ENCODE measurements at regions not wholly inside any gene's neighbourhood (a gene's known extent, or its start where the extent isn't known, plus 50 kb on each side); places are given as distances from the start of the nearest gene placed in this dataset.

DNA sequence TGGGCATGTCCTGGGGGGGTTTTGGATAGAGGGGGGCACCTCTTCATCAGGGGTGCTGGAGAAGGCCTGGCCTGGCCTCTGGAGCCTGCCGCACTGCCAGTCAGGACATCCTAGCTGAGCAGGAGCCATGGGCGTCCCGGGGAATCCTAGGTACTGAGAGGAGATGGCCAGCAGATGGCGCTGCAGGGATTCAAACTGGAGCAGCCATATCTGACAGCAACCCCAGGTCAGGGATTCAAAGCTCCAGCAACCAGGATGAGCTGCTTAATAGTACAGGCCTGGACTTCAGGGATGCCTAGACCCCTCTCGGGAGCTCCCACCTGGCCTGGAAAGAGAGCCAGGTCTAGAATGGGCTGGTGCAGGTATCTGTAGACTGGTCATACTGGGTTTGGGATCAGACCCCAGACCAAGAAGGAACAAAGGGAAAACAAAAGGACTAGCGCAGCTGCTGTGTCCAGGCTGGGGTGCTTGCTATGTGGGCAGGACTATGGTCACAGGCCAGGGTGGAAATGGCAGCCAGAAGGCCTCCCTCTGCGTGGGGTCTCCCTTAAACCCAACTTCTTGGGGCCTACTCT, 306.9 kb upstream of the RBFOX1 start:
- Histone ChIP-seq H3K36me3 (no peaks in the 10 kb centered on the region), H3K4me1 (no peaks in the 10 kb centered on the region), H3K27ac (no peak overlapping the region), H3K27me3 (no peaks in the 10 kb centered on the region), H3K9ac (ENCODE audit: low read depth in 2 of 2, low read length in 2 of 2) (no peak overlapping the region), H3K4me3 (no peak overlapping the region), H3K9me3 (no peaks in the 10 kb centered on the region)
- intact Hi-C loops (cut with DNase I) = loop anchor here (5.0 kb wide), 1 partner anchor 1147 kb away; no protein-coding TSS in a partner anchor
- TF ChIP-seq CTCF (IDR thresholded peaks at IDR 0.05) = peak; percentile 51
- DNase-seq = peak; percentile 75

DNA sequence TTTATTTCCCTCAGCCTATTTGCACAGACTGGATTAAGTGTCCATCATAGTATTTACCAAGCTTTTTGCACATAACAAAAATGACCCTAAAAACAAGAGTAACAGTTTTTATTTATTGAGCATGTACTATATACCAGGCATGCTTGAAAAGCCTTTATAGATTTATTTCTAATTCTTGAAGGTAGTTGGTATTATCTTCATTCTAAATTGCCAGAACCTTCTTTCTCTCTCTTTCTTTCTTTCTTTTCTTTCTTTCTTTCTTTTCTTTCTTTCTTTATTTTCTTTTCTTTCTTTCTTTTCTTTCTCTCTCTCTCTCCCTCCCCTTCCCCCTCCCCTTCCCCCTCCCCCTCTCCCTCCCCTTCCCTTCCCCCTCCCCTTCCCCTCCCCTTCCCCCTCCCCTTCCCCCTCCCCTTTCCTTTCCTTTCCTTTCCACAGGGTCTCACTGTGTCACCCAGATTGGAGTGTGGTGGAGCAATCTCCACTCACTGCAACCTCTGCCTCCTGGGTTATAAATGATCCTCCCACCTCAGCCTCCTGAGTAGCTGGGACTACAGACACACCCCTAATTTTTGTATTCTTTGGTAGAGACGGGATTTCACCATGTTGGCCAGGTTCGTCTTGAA, 310.9 kb upstream of the RBFOX1 start:
- Histone ChIP-seq H3K27ac (no peak overlapping the region), H3K9ac (ENCODE audit: low read depth in 2 of 2, low read length in 2 of 2) (no peak overlapping the region), H3K4me3 (no peak overlapping the region), H3K9me3 (no peaks in the 10 kb centered on the region), H3K4me1 (no peaks in the 10 kb centered on the region), H3K36me3 (no peaks in the 10 kb centered on the region), H3K27me3 (no peaks in the 10 kb centered on the region)
- intact Hi-C loops (cut with DNase I) = no loop called here
- no peak for TF ChIP-seq CTCF (IDR thresholded peaks at IDR 0.05)
- DNase-seq = no peak

- TF ChIP-seq CTCF (IDR thresholded peaks at IDR 0.05) = no peak
- intact Hi-C loops (cut with DNase I) = no loop called here
- H3K9ac ChIP-seq (ENCODE audit: low read depth in 2 of 2, low read length in 2 of 2) = no peak overlapping the region
- DNase-seq = no peak
- no peaks in the 10 kb centered on the region for H3K27me3 ChIP-seq
- H3K4me1 ChIP-seq = no peaks in the 10 kb centered on the region
- no peaks in the 10 kb centered on the region for H3K36me3 ChIP-seq
- no peaks in the 10 kb centered on the region for H3K9me3 ChIP-seq
- no peak overlapping the region for H3K27ac ChIP-seq
- H3K4me3 ChIP-seq = no peak overlapping the region
Measured at GRCh38 chr16:7017006-7017662, 315.5 kb upstream of the RBFOX1 start.

DNA sequence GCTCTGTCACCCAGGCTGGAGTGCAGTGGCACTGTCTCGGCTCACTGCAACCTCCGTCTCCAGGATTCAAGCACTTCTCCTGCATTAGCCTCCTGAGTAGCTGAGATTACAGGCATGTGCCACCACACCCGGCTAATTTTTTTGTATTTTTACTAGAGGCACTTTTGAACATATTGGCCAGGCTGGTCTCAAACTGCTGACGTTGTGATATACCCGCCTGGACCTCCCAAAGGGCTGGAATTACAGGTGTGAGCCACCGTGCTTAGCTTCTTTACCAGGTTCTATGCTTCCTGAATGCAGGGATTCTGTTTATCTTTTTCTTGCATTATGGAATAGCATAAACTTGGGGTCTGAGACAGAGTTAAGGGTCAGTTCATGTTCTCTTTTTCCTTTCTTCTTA, 317.9 kb upstream of the RBFOX1 start:
- no peak overlapping the region for H3K9ac ChIP-seq (ENCODE audit: low read depth in 2 of 2, low read length in 2 of 2)
- H3K9me3 ChIP-seq = no peaks in the 10 kb centered on the region
- no peak overlapping the region for H3K27ac ChIP-seq
- no peak for DNase-seq
- no peaks in the 10 kb centered on the region for H3K27me3 ChIP-seq
- H3K4me3 ChIP-seq = no peak overlapping the region
- no peaks in the 10 kb centered on the region for H3K4me1 ChIP-seq
- no peak for TF ChIP-seq CTCF (IDR thresholded peaks at IDR 0.05)
- no peaks in the 10 kb centered on the region for H3K36me3 ChIP-seq
- intact Hi-C loops (cut with DNase I) = no loop called here

GRCh38 chr16:7013990-7014389, 318.7 kb upstream of the RBFOX1 start:
- TF ChIP-seq CTCF (IDR thresholded peaks at IDR 0.05) = no peak
- no peak overlapping the region for H3K9ac ChIP-seq (ENCODE audit: low read depth in 2 of 2, low read length in 2 of 2)
- no peaks in the 10 kb centered on the region for H3K9me3 ChIP-seq
- H3K4me1 ChIP-seq = no peaks in the 10 kb centered on the region
- H3K27me3 ChIP-seq = no peaks in the 10 kb centered on the region
- H3K4me3 ChIP-seq = no peak overlapping the region
- intact Hi-C loops (cut with DNase I) = no loop called here
- DNase-seq = no peak
- no peak overlapping the region for H3K27ac ChIP-seq
- no peaks in the 10 kb centered on the region for H3K36me3 ChIP-seq

Measured in colonic mucosa (tissue), 4 donors.